Globus pallidus (tissue), 1 donor: ENCODE measurements at regions not wholly inside any gene's neighbourhood (a gene's known extent, or its start where the extent isn't known, plus 50 kb on each side); places are given as distances from the start of the nearest gene placed in this dataset.
A peak's percentile ranks its signal among the peaks of the same experiment; 100 is the strongest.

ENCODE experiments used
- DNase-seq: peaks from one replicate; pipeline ENCODE4 v3.0.0-alpha.2; 2015; ENCODE audit warnings: low spot score

- DNase-seq: no peak
Measured at GRCh38 chr5:145708169-145708568, 127.0 kb downstream of the PRELID2 start.

- no peak for DNase-seq
Measured at GRCh38 chr5:145704724-145705123, 130.4 kb downstream of the PRELID2 start.

- no peak for DNase-seq
Measured at GRCh38 chr5:145703856-145704255, 131.3 kb downstream of the PRELID2 start.

- no peak for DNase-seq
Measured at GRCh38 chr5:145701404-145701803, 133.7 kb downstream of the PRELID2 start.

GRCh38 chr5:145699846-145700245, 135.3 kb downstream of the PRELID2 start:
- DNase-seq: no peak

GRCh38 chr5:145697251-145697990, 137.7 kb downstream of the PRELID2 start:
- peak; percentile 8 for DNase-seq

- peak; percentile 79 for DNase-seq
Measured at GRCh38 chr5:145689235-145689634, 145.9 kb downstream of the PRELID2 start.

- DNase-seq: no peak
Measured at GRCh38 chr5:145687943-145688342, 147.2 kb downstream of the PRELID2 start.

GRCh38 chr5:145685417-145685816, 149.7 kb downstream of the PRELID2 start:
- DNase-seq: no peak

GRCh38 chr5:145683431-145683830, 151.7 kb downstream of the PRELID2 start:
- no peak for DNase-seq

- no peak for DNase-seq
Measured at GRCh38 chr5:145682197-145682899, 152.8 kb downstream of the PRELID2 start.

- peak; percentile 72 for DNase-seq
Measured at GRCh38 chr5:145681686-145682085, 153.5 kb downstream of the PRELID2 start.

GRCh38 chr5:145681216-145681615, 153.9 kb downstream of the PRELID2 start:
- no peak for DNase-seq

GRCh38 chr5:145680767-145681166, 154.4 kb downstream of the PRELID2 start:
- DNase-seq: no peak

GRCh38 chr5:145680169-145680568, 155.0 kb downstream of the PRELID2 start:
- no peak for DNase-seq

- no peak for DNase-seq
Measured at GRCh38 chr5:145678255-145678654, 156.9 kb downstream of the PRELID2 start.

- no peak for DNase-seq
Measured at GRCh38 chr5:145673786-145674185, 161.4 kb downstream of the PRELID2 start.

- no peak for DNase-seq
Measured at GRCh38 chr5:145668714-145669113, 166.4 kb downstream of the PRELID2 start.

- no peak for DNase-seq
Measured at GRCh38 chr5:145667742-145668141, 167.4 kb downstream of the PRELID2 start.

- DNase-seq: no peak
Measured at GRCh38 chr5:145666591-145666990, 168.6 kb downstream of the PRELID2 start.

- no peak for DNase-seq
Measured at GRCh38 chr5:145661737-145662485, 173.2 kb downstream of the PRELID2 start.

GRCh38 chr5:145660897-145661640, 174.1 kb downstream of the PRELID2 start:
- DNase-seq: no peak
